HG03045 (cell line): ENCODE measurements at regions not wholly inside any gene's neighbourhood (a gene's known extent, or its start where the extent isn't known, plus 50 kb on each side); places are given as distances from the start of the nearest gene placed in this dataset.

Source experiments
- ATAC-seq: cut with Tn5 transposase; IDR thresholded peaks from one replicate; pipeline ENCODE4 v1.9.1; 2021; ENCODE audit warnings: mild to moderate bottlenecking, moderate library complexity; ENCODE audit not compliant: unreplicated experiment

DNA sequence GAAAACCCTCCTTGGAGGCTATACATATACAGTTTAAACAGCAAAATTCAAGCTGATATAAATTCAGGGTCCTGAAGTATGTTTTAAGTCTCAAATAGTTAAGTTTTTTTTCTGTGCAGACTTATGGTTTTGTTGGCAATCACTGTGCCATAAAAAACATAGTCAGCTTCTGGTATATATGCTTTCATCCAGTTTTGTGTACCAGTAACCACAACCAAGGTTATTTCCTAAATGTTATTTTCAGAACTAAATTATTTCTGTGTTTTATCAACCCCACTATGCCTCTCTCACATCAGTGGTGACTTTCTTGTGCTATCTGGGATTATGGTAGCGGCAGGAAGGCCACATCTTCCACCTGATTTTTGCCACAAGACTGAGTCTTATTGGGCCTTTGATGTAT lies 107.7 kb upstream of the SMARCA2 start:
- no peak for ATAC-seq

- ATAC-seq: no peak
Observed at GRCh38 chr9:1909322-1909721, 105.8 kb upstream of the SMARCA2 start.

GRCh38 chr9:1910269-1910811 lies 104.8 kb upstream of the SMARCA2 start:
- ATAC-seq: no peak

GRCh38 chr9:1913631-1914330 lies 101.4 kb upstream of the SMARCA2 start:
- ATAC-seq: no peak

GRCh38 chr9:1916095-1916494 lies 99.1 kb upstream of the SMARCA2 start:
- ATAC-seq: no peak

GRCh38 chr9:1916655-1917054 lies 98.5 kb upstream of the SMARCA2 start:
- no peak for ATAC-seq

DNA sequence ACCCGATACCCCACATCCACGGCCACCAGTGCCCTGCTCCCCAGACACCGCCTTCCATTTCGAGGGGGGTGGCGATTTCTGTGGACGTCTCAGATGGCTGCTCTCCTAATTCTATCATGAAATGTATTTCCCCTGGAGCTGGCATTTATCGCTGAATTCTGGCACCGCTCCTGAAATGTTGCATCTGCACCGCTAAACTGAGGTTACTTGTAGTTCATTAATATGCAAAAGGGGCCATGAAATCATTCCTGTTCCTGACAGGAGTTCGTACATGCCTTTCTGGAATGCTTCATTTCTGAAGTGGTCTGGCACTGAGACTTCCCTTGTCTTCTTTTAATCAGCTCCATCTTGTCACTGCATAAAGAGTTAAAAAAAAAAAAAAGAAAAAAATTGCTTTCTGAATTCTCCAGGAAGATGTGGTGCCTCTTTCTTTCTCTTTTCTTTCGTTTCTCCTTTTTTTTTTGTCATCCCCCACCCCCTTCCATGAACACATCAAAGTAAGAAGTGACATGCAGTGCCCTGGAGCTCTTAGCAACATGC lies 97.7 kb upstream of the SMARCA2 start:
- ATAC-seq: no peak

- ATAC-seq: no peak
Observed at GRCh38 chr9:1918108-1918507, 97.0 kb upstream of the SMARCA2 start.

- no peak for ATAC-seq
Observed at GRCh38 chr9:1918622-1919021, 96.5 kb upstream of the SMARCA2 start.

DNA sequence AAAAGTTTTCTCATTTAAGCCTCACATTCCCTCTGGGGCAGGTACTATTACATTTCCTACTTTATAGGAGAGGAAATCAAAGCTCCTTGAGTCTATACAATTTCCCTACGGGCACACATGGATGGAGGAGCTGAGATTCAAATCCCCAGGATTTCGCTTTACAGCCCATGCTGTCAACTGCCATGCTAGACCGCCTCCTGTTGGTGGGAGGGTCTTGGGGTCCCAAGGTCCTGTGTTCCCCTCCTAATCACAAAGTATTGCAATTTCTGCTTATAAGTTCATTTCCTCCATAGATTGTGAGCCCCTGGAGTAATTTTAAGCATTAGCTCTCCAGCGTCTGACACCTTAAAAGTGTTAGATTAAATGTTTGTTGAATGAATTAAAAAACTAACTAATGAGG lies 95.9 kb upstream of the SMARCA2 start:
- ATAC-seq: no peak

DNA sequence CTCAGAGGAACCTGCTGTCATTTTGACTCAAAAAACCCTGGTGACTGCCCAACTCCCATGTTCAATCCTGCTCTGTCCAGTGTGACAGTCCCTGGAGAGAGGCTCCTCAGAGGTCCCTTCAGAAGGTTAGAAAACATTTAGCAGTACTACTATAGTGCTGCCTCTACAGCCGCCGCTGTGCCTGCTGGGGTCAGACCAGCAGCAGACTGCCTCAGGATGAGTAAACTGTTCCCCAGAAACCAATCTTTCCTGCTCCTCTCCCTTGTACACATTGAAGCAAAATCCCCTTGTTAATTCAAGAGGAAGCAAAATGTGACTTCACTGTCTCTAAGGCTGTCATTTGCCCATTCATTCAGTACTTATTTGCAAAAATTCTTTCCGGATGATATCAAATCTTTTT lies 94.8 kb upstream of the SMARCA2 start:
- no peak for ATAC-seq

DNA sequence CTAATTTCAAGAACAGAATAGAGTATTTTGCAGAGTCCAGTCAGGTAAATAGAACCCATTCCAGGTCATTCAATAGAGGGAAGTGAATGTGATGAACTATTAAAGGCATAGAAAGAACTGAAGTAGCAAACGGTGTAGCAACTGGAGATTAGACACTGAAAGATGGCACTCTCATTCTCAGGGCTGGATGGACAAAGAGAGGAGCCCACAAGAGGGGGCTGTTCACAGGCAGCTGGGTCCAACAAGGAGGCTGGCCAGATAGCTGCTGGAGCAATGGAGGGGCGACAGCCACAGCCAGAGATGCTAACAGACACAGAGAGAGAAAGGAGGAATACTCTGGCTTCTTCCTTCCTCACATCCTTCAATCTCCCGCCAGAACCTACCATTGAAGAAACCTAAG lies 93.1 kb upstream of the SMARCA2 start:
- ATAC-seq: no peak

DNA sequence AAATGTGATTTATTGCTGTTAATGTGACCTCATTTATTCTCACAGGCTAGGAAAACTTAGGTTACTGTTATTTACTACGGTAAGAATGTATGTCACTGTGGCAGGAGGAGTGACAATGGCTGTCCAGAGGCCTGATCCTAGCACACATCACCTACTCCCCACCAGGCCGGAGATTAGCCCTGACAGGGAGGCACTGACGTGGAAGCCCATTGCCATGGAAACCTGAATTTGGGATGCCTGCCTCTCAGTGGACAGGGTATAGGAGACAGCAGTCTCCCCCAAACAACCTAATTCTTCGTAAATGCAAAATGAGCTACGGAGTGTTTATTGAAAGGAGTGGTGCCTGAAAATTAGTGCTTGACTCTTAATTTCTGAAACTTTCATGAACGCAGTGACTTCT lies 87.6 kb upstream of the SMARCA2 start:
- ATAC-seq: no peak

DNA sequence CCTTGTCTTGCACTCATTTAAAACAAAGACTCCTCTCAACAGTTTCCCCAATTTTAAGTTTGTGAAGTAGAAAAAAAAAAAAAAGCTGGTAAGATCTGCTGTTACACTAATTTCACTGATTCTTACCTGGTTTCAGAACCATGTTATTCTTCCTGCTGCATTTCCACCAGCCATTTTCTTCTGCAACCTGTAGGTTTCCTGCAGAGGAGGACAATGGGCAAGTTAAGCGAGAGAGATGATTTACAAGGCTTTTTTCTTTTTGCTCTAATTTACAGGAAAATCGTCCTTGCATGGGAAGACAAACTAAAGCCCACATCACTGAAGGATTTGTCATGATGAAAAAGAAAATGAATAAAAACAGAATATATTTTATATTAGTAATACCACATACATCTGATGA lies 86.0 kb upstream of the SMARCA2 start:
- ATAC-seq: no peak

DNA sequence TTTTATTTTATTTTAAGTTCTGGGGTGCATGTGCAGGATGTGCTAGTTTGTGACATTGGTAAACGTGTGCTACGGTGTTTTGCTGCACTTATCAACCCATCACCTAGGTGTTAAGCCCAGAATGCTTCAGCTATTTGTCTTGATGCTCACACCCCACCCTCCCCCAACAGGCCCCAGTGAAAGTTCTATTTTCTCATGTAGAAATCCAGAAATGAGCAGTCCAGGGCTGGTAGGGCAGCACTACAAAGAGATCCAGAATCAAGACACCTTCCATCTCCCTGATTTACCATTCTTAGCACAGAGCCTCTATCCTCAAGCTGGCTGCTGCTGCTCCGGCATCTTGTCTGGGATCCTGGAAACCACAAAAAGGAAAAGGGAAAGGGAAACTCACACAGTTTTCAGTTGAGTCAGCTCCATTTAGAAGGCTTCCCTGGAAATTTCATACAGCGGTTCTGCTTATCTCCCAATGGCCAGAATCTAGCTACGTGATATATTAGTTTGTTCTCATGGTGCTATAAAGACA lies 85.4 kb upstream of the SMARCA2 start:
- peak; percentile 56 for ATAC-seq

GRCh38 chr9:1930245-1930736 lies 84.9 kb upstream of the SMARCA2 start:
- peak; percentile 54 for ATAC-seq

GRCh38 chr9:1938135-1938534 lies 77.0 kb upstream of the SMARCA2 start:
- peak; percentile 29 for ATAC-seq

DNA sequence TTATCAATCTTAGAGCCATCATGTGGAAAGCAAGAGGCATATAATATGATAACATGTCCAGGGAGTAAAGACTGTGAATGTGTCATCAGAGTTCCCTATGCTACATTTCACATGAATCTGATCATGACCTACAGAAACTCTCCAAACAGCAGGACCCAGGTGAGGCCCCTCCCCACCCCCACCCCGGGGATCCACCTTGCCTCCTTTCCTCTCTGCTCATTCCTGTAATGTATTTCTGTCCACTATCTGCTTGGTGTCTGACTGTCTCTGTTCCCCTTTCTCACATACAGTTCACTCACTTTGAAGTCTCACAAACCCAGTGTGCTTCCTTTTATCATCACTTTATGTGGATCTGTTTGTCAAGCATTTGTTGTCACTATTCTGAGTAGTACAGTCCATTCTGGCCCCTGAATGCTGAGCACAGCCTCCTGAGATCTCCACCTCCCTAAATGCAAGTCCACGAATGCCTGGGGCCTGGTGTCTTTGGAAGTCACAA lies 76.4 kb upstream of the SMARCA2 start:
- peak; percentile 54 for ATAC-seq

DNA sequence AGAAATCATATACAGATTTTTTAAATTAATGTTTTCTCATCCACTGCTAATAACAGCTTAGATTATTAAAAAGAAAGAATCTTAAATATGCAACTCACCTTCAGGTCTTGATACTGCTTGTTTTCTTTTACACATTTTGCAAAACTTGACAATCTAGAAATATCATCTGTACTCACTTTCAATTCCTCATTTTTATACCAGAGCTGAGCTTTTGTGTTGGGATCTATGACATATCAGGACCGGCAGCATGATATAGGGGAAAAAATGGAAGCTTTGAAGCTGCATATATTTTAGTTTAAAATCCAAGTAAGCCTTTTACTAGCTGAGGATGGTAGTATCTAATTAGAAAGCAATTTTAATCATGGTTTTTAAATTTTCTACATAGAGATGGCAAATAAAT lies 75.7 kb upstream of the SMARCA2 start:
- ATAC-seq: no peak

DNA sequence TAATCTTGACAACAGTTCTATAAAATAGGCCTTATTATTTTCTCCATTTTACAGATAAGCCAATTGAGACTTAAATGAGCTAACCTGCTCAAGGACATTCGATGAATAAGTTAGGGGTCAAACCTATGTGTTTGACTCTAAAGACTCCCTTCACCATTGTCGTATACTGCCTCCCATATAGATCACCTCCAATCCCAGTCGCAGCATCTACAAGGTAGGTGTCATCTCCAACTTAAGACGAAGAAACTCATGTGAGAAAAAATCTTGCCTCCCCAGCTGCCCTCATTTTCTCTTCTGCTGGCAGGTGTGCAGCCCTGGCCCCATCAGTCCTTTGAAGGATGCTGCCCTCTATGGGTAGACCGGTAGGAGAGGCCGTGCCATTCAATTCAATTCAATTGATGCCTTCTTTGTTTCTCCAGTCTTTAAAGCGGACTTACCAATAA lies 75.2 kb upstream of the SMARCA2 start:
- ATAC-seq: peak; percentile 84

GRCh38 chr9:1941989-1942388 lies 73.2 kb upstream of the SMARCA2 start:
- ATAC-seq: no peak
